SIG-M5 treated with dmso at 0.1 percent for 504 hours (cell line): ENCODE measurements at regions not wholly inside any gene's neighbourhood (a gene's known extent, or its start where the extent isn't known, plus 50 kb on each side); places are given as distances from the start of the nearest gene placed in this dataset.
"Not testable (repeated sequence)": the region's sequence is repeated elsewhere in the genome, so short reads cannot be mapped to it uniquely, and the experiment has no call there.

Source experiments
- DNase-seq: peaks from one replicate; lab custom pipeline; 2025; ENCODE audit not compliant: unreplicated experiment; lab: John Stamatoyannopoulos, UW

DNA sequence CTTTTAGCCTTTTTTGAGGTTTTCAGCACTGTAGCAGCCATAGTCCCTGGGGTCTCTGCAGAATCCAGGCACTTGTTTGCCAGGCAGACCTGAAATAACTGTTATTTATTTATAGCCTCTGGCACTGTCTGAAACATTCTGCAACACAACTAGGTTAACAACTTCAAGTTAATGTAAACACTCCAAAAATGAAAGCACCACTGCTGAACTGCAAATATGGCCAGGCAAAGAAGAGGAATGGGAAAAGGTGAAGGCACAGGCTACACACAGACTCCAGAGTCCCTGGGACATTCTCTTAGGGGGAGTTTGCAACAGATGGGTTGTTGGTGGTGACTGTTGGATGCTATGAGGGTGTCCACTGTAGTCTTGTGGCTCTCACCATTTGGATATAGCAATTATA lies 369.0 kb downstream of the MAT2B start:
- no peak for DNase-seq

DNA sequence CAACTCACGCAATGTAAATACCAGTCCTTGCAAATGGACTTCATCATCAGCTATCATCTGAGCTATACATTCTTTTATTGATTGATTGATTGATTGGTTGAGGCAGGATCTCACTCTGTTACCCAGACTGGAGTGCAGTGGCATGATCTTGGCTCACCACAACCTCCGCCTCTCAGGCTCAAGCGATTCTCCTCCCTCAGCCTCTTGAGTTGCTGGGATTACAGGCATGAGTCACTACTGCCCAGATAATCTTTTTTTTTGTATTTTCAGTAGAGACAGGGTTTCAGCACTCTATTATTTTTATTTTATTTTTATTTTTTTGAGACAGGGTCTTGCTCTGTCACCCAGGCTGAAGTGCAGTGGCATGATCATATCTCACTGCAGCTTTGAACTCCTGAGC lies 369.5 kb downstream of the MAT2B start:
- DNase-seq = not testable (repeated sequence)

DNA sequence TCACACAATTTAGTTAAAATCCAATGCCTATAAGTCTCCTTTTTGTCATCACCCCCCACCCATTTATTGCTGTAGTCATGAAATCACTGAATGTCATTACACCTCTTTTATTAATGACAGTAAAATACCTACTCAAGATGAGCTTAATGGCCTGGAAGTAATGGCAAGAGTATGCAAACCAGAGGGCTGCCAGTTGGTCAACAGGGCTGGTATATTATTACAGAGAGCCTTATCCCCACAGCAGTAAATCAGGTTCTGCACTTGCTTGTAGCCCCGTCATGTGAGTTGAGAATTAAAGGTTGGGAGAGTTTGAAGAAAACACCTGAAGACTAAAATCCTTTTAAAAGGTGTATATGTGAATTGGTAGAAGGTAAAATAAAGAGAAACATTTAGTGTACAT lies 372.4 kb downstream of the MAT2B start:
- DNase-seq = no peak

DNA sequence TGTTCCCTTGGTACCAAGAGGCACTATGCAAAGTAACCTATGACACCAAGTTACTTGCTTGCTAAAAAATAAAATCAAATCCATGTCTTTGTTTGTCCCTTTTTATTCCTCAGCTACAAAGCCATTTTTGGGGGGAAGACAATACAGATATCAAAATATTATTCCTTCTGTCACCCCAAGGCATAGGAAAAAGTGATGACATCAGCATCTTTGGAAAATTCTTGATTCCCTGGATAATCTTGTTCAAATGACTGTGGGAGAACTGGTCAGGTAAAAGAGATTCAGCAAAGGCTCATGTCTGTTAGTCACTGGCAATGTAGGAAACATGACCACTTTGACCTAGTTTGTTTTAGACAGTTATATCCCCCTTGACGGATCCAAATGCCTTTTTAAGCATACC lies 373.1 kb downstream of the MAT2B start:
- no peak for DNase-seq

DNA sequence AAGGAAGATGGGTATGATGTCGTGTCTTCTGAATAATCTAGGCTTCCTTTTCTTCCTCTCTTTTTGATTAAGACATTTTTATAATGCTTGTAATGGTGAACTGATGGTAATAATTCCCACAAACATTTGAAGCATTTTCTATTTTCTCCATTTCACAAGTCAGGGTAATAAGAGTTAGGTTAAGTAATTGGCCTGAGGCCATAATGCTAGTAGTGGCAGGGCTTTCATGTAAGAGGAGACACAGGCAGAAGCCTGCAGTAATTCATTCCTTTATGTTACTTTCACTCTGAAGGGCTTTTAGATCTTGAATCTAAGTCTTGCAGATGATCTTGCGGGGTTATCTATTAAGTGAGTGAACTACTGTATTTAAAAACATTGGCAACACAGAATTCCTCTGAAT lies 374.9 kb downstream of the MAT2B start:
- no peak for DNase-seq

DNA sequence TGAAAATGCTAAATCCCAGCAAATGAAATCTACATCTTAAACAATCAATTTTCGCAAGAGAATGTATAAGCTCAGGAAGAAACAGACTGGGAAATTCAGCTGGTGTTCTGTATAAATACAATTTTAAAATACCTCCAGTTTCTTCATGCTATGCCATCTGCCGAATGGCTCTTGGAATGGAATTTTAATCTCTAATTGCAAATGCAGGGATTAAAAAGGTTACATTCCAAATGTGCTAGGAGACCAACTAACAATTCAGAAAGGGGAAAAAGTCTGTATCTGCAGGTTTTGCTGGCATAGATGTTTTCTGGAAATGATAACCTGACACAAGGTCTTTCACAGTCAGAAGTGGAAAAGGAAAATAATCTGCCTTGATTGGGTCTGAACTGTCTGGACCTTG lies 379.7 kb downstream of the MAT2B start:
- DNase-seq = no peak

DNA sequence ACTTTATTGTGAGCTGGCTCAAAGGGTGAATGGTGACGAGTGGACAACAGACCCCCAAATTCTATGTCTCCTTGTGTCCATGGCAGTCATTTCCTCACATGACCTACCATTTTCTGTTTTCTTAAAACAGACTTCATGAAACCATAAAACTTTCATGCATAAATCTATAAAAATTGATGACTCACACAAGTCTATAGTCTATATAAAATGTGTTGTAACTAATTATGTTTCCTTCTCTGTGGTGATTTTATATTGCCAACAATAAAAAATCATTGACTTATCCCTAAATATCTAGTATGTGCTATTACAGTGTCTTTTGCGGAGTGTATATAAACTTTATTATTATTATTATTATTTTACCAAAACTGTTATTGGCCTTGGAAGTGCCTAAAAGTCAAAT lies 382.4 kb downstream of the MAT2B start:
- no peak for DNase-seq

DNA sequence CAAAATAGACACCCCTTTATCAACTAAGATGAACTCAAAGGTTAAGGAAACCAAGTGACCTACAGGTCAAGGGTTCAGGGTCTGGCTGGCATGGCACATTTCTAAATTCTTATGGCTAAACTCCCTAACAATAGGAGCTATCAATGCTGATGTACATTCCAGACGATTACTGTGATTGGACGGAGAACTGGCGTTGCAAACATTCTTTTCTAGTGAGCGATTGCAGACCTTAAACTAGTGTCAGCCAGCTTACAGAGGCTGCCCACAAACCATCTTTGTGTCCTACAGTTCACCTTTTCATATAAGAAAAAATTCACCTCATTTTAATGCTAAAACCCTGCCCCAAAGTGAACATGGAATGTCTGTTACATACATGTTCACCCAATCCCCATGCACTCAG lies 382.9 kb downstream of the MAT2B start:
- DNase-seq = no peak

DNA sequence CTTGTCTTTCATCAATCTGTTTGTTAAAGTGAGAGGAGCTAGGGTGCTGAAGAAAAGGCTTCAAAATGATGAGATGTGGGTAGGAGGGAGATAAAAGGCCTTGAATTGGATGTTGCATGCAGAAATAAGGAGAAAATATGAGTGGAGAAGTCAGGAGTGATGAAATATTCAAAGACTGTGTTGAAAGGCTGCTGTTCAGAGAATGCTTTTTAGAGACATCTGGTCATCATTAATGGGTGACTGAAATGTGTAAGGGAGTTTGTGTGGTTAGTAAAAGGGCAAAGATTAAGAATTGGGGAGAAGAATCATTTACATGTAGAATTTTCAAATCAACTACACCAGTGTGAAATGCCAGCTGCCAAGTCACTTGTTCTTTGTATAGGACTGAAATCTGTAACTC lies 383.9 kb downstream of the MAT2B start:
- no peak for DNase-seq

DNA sequence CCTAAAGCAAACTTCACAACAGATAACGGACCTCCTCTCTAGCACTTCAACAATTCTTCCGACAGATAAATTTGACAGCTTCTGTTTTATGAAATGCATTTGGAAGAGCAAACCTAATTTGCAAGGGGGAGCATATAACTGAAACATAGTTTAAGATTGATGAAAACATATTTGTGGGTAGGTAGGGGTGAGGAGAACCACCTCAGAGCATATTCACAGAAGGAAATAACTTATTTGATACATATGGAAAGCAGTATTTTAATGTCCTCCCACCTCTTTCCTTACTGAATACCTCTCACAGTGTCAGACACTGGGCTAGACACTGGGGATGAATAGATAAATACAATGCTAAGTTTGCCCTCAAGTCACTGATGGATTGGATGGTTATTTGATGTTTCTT lies 384.8 kb downstream of the MAT2B start:
- no peak for DNase-seq

DNA sequence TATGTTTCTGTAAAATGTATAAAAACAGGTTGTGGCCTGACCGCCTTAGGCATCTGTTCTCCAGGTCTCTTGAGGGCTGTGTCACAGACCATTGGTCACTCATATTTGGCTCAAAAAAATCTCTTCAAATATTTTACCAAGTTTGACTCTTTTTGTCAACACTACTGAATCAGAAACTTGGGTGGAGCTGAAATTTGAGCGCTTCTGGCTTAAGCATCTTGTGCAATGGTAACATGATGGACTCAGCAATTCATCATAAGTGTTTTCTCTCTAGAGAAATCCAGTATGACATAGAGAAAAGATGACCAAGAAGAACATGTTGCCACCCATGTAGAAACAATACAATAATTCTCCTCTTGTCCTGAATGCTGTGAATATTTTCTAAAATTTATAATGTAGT lies 387.9 kb downstream of the MAT2B start:
- DNase-seq = no peak

DNA sequence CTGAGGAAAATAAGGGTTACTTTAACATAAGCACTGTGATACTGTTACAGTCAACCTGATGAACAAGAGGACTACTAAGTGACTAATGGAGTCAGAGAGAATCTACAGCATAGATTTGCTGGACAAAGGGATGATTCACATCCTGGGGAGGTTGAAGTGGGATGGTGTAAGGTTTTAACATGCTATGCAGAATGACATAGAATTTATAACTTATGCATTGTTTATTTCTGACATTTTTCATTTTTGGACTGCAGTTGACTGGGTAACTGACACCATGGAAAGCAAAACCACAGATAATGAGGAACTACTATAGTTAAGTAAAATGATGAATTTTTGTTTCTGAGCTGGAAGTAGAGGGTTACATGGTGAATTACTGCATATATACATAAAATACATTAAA lies 389.2 kb downstream of the MAT2B start:
- no peak for DNase-seq

DNA sequence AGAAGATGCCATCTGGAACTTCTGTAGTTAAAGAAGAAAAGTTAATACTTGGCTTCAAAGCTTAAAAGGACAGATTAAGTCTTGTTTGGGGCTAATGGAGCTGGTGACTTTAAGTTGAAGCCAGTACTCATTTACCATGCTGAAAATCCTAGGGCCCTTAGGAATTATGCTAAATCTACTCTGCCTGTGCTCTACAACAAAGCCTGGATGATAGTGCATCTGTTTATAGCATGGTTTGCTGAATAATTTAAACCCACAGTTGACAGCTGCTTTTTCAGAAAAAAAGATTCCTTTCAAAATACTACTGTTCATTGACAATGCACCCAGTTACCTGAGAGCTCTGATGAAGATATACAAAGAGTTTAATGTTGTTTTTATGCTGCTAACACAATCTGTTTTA lies 393.5 kb downstream of the MAT2B start:
- no peak for DNase-seq

DNA sequence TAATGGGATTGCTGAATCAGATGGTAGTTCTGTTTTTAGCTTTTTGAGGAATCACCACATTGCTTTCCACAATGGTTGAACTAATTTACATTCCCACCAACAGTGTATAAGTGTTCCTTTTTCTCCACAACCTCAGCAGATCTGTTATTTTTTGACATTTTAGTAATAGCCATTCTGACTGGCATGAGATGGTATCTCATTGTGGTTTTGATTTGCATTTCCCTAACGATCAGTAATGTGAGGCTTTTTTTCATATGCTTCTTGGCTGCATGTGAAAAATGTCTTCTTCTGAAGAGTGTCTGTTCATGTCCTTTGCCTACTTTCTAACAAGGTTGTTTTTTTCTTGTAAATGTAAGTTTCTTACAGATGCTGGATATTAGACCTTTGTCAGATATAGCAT lies 402.4 kb downstream of the MAT2B start:
- not testable (repeated sequence) for DNase-seq

DNA sequence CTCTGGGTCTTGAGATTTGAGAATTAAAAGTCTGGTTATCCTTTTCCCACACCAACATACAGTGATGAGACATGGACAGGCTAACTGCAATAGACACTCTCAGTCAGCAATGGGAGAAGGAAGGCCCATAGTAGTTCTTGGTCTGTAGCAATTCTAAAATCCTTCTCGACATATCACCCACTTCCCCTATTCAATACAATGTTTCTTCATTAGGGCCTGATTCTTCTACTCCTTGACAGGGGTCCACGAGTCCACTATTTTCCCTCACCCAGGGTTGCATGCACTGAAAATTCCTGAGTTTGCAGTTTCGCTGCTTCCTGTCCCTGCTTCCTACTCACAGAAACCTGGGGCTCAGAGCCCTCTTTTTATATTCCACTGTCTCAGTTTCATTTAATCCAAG lies 402.8 kb downstream of the MAT2B start:
- no peak for DNase-seq

DNA sequence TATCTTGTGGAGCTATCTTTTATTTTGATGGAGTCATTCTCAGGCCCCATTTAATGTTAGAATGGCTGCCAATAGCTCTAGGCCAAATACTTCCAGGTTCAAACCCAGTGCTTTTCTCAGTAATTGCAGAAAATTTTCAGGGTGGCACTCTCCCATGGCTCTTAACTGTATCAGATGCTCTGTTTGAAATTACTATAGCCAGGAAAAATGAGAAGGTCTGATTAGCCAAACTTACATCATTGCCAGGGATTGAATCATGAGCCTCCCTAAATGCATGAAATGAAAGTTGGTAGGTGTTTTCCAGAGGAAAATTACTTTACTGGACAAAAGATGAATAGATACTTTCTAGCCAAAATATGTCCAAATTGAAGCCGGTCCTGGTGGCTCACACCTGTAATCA lies 404.8 kb downstream of the MAT2B start:
- DNase-seq = no peak

DNA sequence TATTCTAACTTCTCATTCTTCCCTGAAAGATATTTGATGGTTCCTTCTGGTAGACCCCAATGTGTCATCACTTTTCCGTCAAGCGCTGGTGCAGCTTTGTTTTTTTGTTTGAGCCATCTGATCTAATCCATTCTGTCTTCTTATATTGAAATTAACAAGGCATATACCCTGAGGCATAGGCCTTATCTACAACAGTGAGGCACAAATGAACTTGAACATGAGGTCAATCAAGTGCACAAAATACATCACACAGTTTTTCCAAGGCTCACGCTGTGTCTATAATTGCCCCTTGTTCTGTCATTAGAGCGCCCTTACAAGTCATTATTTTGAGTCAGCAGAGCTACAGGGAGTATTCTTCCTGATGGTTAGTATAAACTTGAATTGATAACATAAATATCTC lies 406.6 kb downstream of the MAT2B start:
- DNase-seq = no peak

DNA sequence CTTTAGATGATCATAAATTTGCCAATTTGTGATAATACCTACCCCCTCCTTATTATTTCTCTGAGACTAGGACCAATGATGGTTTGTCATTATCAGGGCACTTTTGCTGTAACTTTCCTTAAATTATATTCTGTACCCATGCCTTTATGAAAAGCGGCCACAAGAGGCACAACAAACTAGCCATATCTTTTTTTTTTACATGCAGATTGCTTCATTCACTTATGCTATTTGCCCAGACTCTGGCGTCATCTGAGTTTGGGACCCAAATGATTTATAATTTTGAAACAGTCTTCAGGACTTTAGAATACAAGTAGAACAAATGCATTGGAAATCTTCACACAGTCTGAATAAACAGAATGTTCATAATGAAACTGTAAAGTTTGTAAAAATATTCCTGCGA lies 408.1 kb downstream of the MAT2B start:
- no peak for DNase-seq

DNA sequence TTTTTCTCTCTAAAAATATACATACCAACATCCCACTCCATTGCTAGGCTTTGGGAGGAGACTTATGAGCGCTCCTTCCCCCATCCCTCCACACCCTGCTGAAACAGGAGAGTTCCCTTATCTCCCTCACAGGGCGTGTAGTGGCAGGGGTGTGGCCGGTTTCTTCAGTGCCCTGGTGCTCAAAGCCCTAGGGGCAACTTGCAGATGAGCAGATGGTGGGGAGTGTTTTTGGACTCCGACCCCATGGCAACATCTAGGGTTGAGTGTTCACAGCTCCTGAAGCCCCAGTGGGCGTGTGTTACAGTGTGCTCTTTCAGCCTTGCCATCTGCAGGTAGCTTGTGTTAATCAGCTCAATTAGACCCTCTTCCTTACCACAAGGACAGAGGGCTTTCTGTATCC lies 409.5 kb downstream of the MAT2B start:
- DNase-seq = no peak

DNA sequence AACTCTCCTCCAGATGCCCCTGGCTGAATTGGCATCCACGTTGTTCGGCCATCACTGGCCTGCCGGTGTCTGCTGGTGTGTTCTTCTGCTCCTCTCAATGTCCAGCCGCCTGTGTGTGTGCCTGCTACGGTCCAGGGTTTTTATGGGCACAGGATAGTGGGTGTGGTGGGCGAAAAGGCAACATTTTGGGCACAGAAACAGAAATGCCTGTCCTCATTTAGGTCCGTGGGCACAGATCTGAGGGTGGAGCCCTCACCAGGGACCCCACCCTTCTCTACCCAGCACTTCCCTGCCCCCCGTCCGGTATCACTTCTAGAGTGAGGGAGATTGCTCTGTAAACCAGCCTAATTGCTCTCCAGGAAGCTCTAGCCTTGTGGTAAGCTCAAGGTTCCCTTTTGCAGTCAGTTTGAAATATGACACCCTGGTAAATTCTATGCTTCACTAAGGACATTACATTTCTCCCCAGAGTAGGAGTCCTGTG lies 410.1 kb downstream of the MAT2B start:
- DNase-seq = no peak

DNA sequence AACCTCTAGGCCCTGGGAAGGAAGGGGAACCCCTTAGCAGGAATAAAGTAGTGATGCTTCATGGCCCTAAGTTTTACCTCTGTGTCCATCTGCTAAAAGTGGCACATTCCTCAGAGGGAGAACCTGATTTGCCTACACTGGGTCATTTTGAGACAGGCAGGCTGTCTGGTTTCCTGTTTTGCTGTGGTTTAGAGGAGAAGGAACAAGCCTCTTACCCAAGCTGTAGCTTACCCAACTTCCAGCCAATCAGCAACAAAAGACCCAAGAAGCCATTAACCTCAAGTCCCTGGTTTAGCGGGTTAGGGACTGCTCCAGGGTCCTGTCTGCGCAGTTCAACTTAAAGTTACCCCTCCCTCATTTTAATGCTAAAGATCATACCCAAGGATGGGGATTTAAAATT lies 411.0 kb downstream of the MAT2B start:
- no peak for DNase-seq

DNA sequence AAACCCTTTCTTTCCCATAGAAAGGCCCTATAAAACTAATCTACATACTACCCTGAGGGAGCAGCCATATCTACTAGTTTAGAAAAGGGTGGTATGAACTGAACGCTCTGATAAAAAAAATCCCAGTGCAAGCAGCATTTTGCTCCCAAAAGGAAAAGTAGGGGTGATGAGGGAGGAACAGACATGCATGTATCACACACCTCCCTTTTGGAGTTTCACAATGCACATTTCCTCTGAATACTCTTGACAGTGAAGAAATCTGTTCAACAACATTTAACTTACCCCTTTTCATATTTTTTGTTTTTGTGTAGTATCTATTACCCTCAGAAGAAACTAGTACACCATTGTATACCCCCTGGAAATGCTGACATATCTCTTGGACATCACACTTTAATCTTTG lies 411.4 kb downstream of the MAT2B start:
- no peak for DNase-seq

DNA sequence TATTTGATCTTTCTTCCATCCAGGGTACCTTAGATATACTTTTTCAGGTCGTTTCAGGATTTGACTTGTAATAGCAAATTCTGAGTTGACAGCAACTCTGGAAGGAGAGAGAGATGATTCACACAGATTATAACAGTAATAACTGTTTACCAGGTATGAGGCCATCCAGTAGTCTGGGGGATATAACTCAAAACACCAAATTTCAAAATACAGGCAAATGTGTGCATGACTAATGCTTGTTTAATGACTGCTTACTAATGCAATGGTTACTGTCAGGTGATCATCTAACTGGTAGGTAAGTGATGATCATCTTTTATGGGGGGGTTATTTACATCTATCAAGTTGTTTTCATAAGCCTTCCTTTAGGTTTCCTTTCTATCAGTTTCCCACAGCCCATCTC lies 412.3 kb downstream of the MAT2B start:
- DNase-seq = no peak

DNA sequence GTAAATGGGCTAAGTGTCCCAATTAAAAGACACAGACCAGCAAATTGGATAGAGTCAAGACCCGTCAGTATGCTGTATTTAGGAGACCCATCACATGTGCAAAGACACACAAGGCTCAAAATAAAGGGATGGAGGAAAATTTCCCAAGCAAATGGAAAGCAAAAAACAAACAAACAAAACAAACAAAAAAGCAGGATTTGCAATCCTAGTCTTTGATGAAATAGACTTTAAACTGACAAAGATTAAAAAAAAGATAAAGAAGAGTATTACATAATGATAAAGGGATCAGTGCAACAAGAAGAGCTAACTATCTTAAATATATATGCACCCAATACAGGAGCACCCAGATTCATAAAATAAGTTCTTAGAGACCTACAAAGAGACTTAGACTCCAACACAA lies 429.6 kb downstream of the MAT2B start:
- not testable (repeated sequence) for DNase-seq
